Liver (tissue), 8 donors: ENCODE measurements at regions not wholly inside any gene's neighbourhood (a gene's known extent, or its start where the extent isn't known, plus 50 kb on each side); places are given as distances from the start of the nearest gene placed in this dataset.

ENCODE experiments used
- DNase-seq: peaks from one replicate; pipeline ENCODE4 v3.0.0-alpha.2; 2017; ENCODE audit warnings: low spot score
- H3K27ac ChIP-seq, 2 donors: one replicate each; pipeline ENCODE4 v1.7.0; 2013; ENCODE audit warnings: inconsistent platforms in 2 of 2, low read length in 2 of 2, control low read depth in 1 of 2, low read depth in 1 of 2, mild to moderate bottlenecking in 1 of 2
- H3K27me3 ChIP-seq, 4 donors: one replicate each; pipeline versions ENCODE4 v1.6.1 to v1.7.0; 2013; ENCODE audit warnings: low read length in 3 of 4, inconsistent platforms in 1 of 4, mild to moderate bottlenecking in 1 of 4, moderate library complexity in 1 of 4; ENCODE audit not compliant: control insufficient read depth in 4 of 4, insufficient read depth in 4 of 4
- H3K36me3 ChIP-seq, 4 donors: one replicate each; pipeline versions ENCODE4 v1.6.1 to v1.7.0; 2013; ENCODE audit warnings: low read length in 3 of 4, mild to moderate bottlenecking in 3 of 4, low read depth in 1 of 4, moderate library complexity in 1 of 4; ENCODE audit not compliant: control insufficient read depth in 4 of 4, insufficient read depth in 3 of 4
- H3K4me1 ChIP-seq, 4 donors: one replicate each; pipeline versions ENCODE4 v1.6.1 to v1.7.0; 2013; ENCODE audit warnings: low read length in 3 of 4, mild to moderate bottlenecking in 3 of 4, moderate library complexity in 1 of 4; ENCODE audit not compliant: control insufficient read depth in 4 of 4, insufficient read depth in 4 of 4
- H3K4me3 ChIP-seq, 3 donors: one replicate each; pipeline versions ENCODE4 v1.6.1 to v1.7.0; 2013; ENCODE audit warnings: low read length in 3 of 3, control low read depth in 1 of 3, low read depth in 1 of 3, mild to moderate bottlenecking in 1 of 3
- H3K9ac ChIP-seq, 2 donors: one replicate each; pipeline ENCODE4 v1.7.0; 2013; ENCODE audit warnings: low read length in 2 of 2, mild to moderate bottlenecking in 2 of 2, moderate library complexity in 2 of 2, control low read depth in 1 of 2, low read depth in 1 of 2
- H3K9me3 ChIP-seq, 4 donors: one replicate each; pipeline versions ENCODE4 v1.6.1 to v1.7.0; 2013; ENCODE audit warnings: low read length in 3 of 4; ENCODE audit not compliant: control insufficient read depth in 4 of 4
- EGR1 ChIP-seq, 2 donors: IDR thresholded peaks; 2 replicates each; pipeline ENCODE4 v1.6.1; 2016 to 2018; ENCODE audit warnings: antibody characterized with exemption in 2 of 2, low read depth in 2 of 2
- FOXA1 ChIP-seq: IDR thresholded peaks from 2 replicates; pipeline ENCODE4 v1.6.1; 2016; ENCODE audit warnings: antibody characterized with exemption
- FOXA2 ChIP-seq: IDR thresholded peaks from 2 replicates; pipeline ENCODE4 v1.6.1; 2016; ENCODE audit warnings: antibody characterized with exemption
- GABPA ChIP-seq, 2 donors: IDR thresholded peaks in 1 of 2; conservative IDR thresholded peaks in 1 of 2; 2 replicates each; pipeline ENCODE4 v1.6.1; 2016; ENCODE audit warnings: antibody characterized with exemption in 2 of 2, mild to moderate bottlenecking in 1 of 2, moderate library complexity in 1 of 2
- HNF4A ChIP-seq, 2 donors: conservative IDR thresholded peaks; 2 replicates each; pipeline ENCODE4 v1.6.1; 2016; ENCODE audit warnings: antibody characterized with exemption in 2 of 2, mild to moderate bottlenecking in 2 of 2
- HNF4G ChIP-seq: IDR thresholded peaks from 2 replicates; pipeline ENCODE4 v1.6.1; 2016; ENCODE audit warnings: antibody characterized with exemption
- JUND ChIP-seq, 2 donors: IDR thresholded peaks; 2 replicates each; pipeline ENCODE4 v1.6.1; 2016; ENCODE audit warnings: antibody characterized with exemption in 2 of 2
- RAD21 ChIP-seq, 2 donors: IDR thresholded peaks; 2 replicates each; pipeline ENCODE4 v1.6.1; 2016; ENCODE audit warnings: antibody characterized with exemption in 2 of 2, mild to moderate bottlenecking in 2 of 2
- RXRA ChIP-seq, 2 donors: IDR thresholded peaks; 2 replicates each; pipeline ENCODE4 v1.6.1; 2017 to 2018; ENCODE audit warnings: antibody characterized with exemption in 2 of 2, mild to moderate bottlenecking in 1 of 2
- SP1 ChIP-seq: IDR thresholded peaks from 2 replicates; pipeline ENCODE4 v1.6.1; 2018; ENCODE audit warnings: antibody characterized with exemption, mild to moderate bottlenecking
- TAF1 ChIP-seq: conservative IDR thresholded peaks from 2 replicates; pipeline ENCODE4 v1.6.1; 2016; ENCODE audit warnings: antibody characterized with exemption, mild to moderate bottlenecking
- YY1 ChIP-seq: IDR thresholded peaks from 2 replicates; pipeline ENCODE4 v1.6.1; 2016; ENCODE audit warnings: antibody characterized with exemption, mild to moderate bottlenecking
- WGBS: extraction: QIAGEN DNeasy Blood & Tissue Kit; methylation state at CpG from one replicate; pipeline ENCODE4 v1.1.7; 2013; 5-methylcytosine and 5-hydroxymethylcytosine counted together
- TF ChIP-seq, protein P1 (sequence below): IDR thresholded peaks from 2 replicates; pipeline ENCODE4 v1.6.1; 2016; ENCODE audit warnings: antibody characterized with exemption
- TF ChIP-seq, protein P2 (sequence below): IDR thresholded peaks from 2 replicates; pipeline ENCODE4 v1.6.1; 2016; ENCODE audit warnings: antibody characterized with exemption
- TF ChIP-seq, protein P3 (sequence below): fragments of 150-350 bp; IDR thresholded peaks from 2 replicates; pipeline ENCODE4 v1.5.1; 2017; ENCODE audit warnings: improper control_type of control experiment, low read depth, low read length; ENCODE audit not compliant: missing input control
- TF ChIP-seq, protein P4 (sequence below): IDR thresholded peaks from 2 replicates; pipeline ENCODE4 v1.6.1; 2016; ENCODE audit warnings: antibody characterized with exemption
- donor health status: healthy.
- donor health status: healthy.
- donor health status: healthy.
- donor health status: healthy.
- donor health status: healthy.

DNA sequence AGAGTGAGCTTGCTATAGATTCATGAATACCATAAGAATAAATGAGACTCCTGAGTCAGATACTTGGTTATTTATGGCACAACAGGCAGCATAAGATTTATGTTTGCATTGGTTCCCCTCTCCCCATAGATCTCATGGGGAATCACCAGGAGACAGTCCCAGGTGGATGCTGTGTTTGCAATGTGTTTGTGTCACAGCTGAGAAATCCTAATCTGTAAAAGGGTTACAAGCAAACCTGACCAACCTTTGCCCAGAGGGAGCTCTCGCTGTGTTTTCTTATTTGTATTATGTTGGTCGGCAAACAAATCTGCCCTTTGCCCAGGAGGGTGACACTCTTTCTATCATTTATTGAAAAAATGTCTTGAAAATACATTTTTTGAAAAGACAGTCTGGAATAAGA lies 236.2 kb downstream of the ZPLD1 start (continued):
- TF ChIP-seq, protein P1, sequence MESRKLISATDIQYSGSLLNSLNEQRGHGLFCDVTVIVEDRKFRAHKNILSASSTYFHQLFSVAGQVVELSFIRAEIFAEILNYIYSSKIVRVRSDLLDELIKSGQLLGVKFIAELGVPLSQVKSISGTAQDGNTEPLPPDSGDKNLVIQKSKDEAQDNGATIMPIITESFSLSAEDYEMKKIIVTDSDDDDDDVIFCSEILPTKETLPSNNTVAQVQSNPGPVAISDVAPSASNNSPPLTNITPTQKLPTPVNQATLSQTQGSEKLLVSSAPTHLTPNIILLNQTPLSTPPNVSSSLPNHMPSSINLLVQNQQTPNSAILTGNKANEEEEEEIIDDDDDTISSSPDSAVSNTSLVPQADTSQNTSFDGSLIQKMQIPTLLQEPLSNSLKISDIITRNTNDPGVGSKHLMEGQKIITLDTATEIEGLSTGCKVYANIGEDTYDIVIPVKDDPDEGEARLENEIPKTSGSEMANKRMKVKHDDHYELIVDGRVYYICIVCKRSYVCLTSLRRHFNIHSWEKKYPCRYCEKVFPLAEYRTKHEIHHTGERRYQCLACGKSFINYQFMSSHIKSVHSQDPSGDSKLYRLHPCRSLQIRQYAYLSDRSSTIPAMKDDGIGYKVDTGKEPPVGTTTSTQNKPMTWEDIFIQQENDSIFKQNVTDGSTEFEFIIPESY: peak; percentile 85
- TF ChIP-seq EGR1 (IDR thresholded peaks at IDR 0.05; ENCODE audit: low read depth in 2 of 2) (no peak), JUND (IDR thresholded peaks at IDR 0.05) (peak; percentile 78 to 80), RAD21 (IDR thresholded peaks at IDR 0.05) (peak; percentile 54 to 67)

DNA sequence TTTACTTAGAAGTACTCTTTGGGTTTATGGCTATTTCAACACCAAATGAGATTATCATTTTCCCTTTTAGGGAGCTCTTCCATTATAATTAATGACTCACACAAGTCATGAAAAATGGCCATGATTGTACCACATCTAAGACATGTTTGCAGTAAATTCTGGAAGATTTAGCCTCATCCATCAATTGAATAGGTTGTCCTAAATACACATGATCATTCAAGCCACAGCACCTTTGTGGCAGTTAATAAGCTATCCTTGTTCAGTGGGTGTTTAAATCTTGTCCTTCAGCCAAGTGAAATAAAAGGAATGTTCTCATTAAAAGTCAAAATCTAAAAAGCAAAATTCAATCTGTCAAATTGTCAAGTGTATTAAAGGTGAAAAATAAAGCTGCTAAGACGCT lies 237.5 kb downstream of the ZPLD1 start:
- H3K4me1 ChIP-seq: peaks cover 0 to 36% (median 34%) of the 10 kb centered on the region in 4 donors
- H3K4me3 ChIP-seq: peak overlapping the region in 1 of 3 donors; percentile 8
- no peaks in the 10 kb centered on the region for H3K27me3 ChIP-seq
- H3K36me3 ChIP-seq: no peaks in the 10 kb centered on the region
- TF ChIP-seq EGR1 (IDR thresholded peaks at IDR 0.05; ENCODE audit: low read depth in 2 of 2) (no peak), FOXA1 (no peak), YY1 (no peak), GABPA (IDR thresholded peaks at IDR 0.05 in 1 of 2, conservative IDR thresholded peaks at IDR 0.05 in 1 of 2) (no peak), HNF4G (no peak), JUND (IDR thresholded peaks at IDR 0.05) (no peak), FOXA2 (no peak)
- TF ChIP-seq, protein P2, sequence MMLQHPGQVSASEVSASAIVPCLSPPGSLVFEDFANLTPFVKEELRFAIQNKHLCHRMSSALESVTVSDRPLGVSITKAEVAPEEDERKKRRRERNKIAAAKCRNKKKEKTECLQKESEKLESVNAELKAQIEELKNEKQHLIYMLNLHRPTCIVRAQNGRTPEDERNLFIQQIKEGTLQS: no peak
- TF ChIP-seq, protein P3, sequence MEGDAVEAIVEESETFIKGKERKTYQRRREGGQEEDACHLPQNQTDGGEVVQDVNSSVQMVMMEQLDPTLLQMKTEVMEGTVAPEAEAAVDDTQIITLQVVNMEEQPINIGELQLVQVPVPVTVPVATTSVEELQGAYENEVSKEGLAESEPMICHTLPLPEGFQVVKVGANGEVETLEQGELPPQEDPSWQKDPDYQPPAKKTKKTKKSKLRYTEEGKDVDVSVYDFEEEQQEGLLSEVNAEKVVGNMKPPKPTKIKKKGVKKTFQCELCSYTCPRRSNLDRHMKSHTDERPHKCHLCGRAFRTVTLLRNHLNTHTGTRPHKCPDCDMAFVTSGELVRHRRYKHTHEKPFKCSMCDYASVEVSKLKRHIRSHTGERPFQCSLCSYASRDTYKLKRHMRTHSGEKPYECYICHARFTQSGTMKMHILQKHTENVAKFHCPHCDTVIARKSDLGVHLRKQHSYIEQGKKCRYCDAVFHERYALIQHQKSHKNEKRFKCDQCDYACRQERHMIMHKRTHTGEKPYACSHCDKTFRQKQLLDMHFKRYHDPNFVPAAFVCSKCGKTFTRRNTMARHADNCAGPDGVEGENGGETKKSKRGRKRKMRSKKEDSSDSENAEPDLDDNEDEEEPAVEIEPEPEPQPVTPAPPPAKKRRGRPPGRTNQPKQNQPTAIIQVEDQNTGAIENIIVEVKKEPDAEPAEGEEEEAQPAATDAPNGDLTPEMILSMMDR: no peak
- DNase-seq: no peak
- H3K9me3 ChIP-seq: no peaks in the 10 kb centered on the region
- WGBS: 37% methylated on average over 1 of the region's 1 CpG
- H3K9ac ChIP-seq: no peak overlapping the region
- H3K27ac ChIP-seq: peak overlapping the region in 1 of 2 donors; percentile 48

DNA sequence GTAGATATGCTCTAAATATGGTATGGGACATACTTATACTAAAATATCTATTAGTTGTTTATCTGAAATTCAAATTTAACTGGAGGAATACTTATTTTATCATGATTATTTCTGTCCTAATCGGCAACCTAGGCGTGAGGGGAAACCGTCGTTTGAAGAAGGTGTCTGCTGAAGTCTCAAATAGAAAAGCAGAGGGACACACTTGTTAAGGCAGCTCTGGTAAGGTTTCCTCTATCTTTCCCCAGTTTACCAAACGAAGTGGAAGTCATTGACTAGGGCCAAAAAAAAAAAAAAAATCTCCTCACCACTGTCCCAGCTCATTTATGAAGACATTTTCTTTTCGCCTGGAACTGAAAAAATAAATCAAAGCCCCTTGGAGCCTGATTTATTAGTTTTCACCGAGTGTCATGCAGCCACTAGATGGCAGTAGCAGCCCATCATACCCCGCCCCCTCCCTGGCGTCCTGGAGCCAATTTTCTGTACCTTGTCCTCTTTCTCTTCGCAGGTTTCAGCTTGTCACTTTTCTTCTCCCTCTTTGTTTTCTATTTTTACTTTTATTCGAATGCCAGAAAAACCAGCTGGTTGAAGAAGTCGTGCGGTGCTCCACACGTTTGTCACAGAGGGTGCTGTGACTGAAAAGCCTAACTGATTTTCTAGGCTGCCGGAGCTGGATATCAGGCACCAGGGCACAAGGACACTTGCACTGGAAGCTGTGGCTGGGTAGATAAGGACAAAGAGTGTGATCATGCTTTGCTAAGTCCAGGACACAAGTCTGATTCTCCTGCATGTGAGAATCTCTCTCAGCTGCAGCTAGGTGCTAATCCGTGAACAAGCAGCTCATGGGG lies 238.7 kb downstream of the ZPLD1 start:
- 9% methylated on average over 16 of the region's 16 CpGs for WGBS
- peaks cover 0 to 36% (median 34%) of the 10 kb centered on the region in 4 donors for H3K4me1 ChIP-seq
- peak overlapping the region; percentile 59 to 90 (median 80) for H3K4me3 ChIP-seq
- peak overlapping the region; percentile 85 to 90 for H3K27ac ChIP-seq
- H3K36me3 ChIP-seq: no peaks in the 10 kb centered on the region
- H3K9ac ChIP-seq: peak overlapping the region; percentile 61 to 90
- no peaks in the 10 kb centered on the region for H3K9me3 ChIP-seq
- no peaks in the 10 kb centered on the region for H3K27me3 ChIP-seq
- peak; percentile 74 for DNase-seq
- TF ChIP-seq RXRA (IDR thresholded peaks at IDR 0.05) (peak; percentile 37 to 47), HNF4A (conservative IDR thresholded peaks at IDR 0.05) (peak; percentile 82 to 86), TAF1 (peak; percentile 85), HNF4G (peak; percentile 70), EGR1 (IDR thresholded peaks at IDR 0.05; ENCODE audit: low read depth in 2 of 2) (peak in 1 of 2 donors; percentile 18), JUND (IDR thresholded peaks at IDR 0.05) (peak in 1 of 2 donors; percentile 42), YY1 (peak; percentile 36), GABPA (IDR thresholded peaks at IDR 0.05 in 1 of 2, conservative IDR thresholded peaks at IDR 0.05 in 1 of 2) (no peak), RAD21 (IDR thresholded peaks at IDR 0.05) (peak; percentile 91 to 94), FOXA1 (peak; percentile 31), SP1 (peak; percentile 66), FOXA2 (no peak)
- TF ChIP-seq, protein P3: peak; percentile 89
- TF ChIP-seq, protein P4, sequence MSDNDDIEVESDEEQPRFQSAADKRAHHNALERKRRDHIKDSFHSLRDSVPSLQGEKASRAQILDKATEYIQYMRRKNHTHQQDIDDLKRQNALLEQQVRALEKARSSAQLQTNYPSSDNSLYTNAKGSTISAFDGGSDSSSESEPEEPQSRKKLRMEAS: peak; percentile 22
- TF ChIP-seq, protein P2: no peak
- TF ChIP-seq, protein P1: no peak
